CD14-positive monocyte (primary cell): ENCODE measurements at regions not wholly inside any gene's neighbourhood (a gene's known extent, or its start where the extent isn't known, plus 50 kb on each side); places are given as distances from the start of the nearest gene placed in this dataset.

ENCODE experiments used
- DNase-seq, 3 donors: peaks; one replicate each; pipeline ENCODE4 v3.0.0-alpha.2; 2011 to 2022
- H2AFZ ChIP-seq: 2 replicates; pipeline ENCODE4 v1.6.0; 2012; ENCODE audit warnings: mild to moderate bottlenecking, low read depth, low read length, inconsistent platforms; ENCODE audit not compliant: insufficient read depth, poor library complexity, severe bottlenecking
- H3K27ac ChIP-seq, 2 donors: 1 replicate in 1 of 2; 2 replicates in 1 of 2; pipeline ENCODE4 v1.5.1; 2012 to 2013; ENCODE audit warnings: low read length in 2 of 2, control low read depth in 1 of 2, inconsistent platforms in 1 of 2, low read depth in 1 of 2, mild to moderate bottlenecking in 1 of 2
- H3K27me3 ChIP-seq, 2 donors: one replicate each; pipeline versions ENCODE4 v1.6.0 to v1.6.1; 2011 to 2013; ENCODE audit warnings: low read length in 2 of 2; ENCODE audit not compliant: control insufficient read depth in 2 of 2, insufficient read depth in 2 of 2
- H3K36me3 ChIP-seq, 2 donors: replicated peaks in 1 of 2; 1 replicate in 1 of 2; 2 replicates in 1 of 2; pipeline versions ENCODE4 v1.5.1 to v1.6.1; 2012 to 2013; ENCODE audit warnings: low read length in 2 of 2, control low read depth in 1 of 2, inconsistent platforms in 1 of 2, mild to moderate bottlenecking in 1 of 2; ENCODE audit not compliant: insufficient read depth in 2 of 2, control insufficient read depth in 1 of 2
- H3K4me1 ChIP-seq, 2 donors: 1 replicate in 1 of 2; 2 replicates in 1 of 2; pipeline versions ENCODE4 v1.5.1 to v1.6.1; 2012 to 2013; ENCODE audit warnings: low read length in 2 of 2, control low read depth in 1 of 2, inconsistent platforms in 1 of 2, mild to moderate bottlenecking in 1 of 2, moderate library complexity in 1 of 2; ENCODE audit not compliant: insufficient read depth in 2 of 2, control insufficient read depth in 1 of 2
- H3K4me2 ChIP-seq: replicated peaks from 2 replicates; pipeline ENCODE3; 2012; ENCODE audit warnings: low read length, moderate library complexity, mild to moderate bottlenecking; ENCODE audit not compliant: poor library complexity, severe bottlenecking; ENCODE audit errors: extremely low read depth
- H3K4me3 ChIP-seq, 3 experiments: fragments of 200-600 bp in 1 of 3; sonication (generic) in 1 of 3; replicated peaks in 1 of 3; 1 replicate in 2 of 3; 2 replicates in 1 of 3; pipeline ENCODE4 v1.5.1; 2011 to 2013; ENCODE audit warnings: low read length in 3 of 3, mild to moderate bottlenecking in 3 of 3, control low read depth in 2 of 3, low read depth in 2 of 3, inconsistent platforms in 1 of 3, moderate library complexity in 1 of 3
- H3K79me2 ChIP-seq: 2 replicates; pipeline ENCODE4 v1.6.0; 2012; ENCODE audit warnings: mild to moderate bottlenecking, control low read depth, inconsistent platforms, low read length, moderate library complexity; ENCODE audit not compliant: insufficient read depth
- H3K9ac ChIP-seq: 2 replicates; pipeline ENCODE4 v1.6.0; 2017; ENCODE audit warnings: low read length, mild to moderate bottlenecking; ENCODE audit not compliant: insufficient read depth, poor library complexity, severe bottlenecking
- H3K9me3 ChIP-seq, 2 donors: replicated peaks in 1 of 2; 1 replicate in 1 of 2; 2 replicates in 1 of 2; pipeline versions ENCODE4 v1.5.1 to v1.6.1; 2012 to 2013; ENCODE audit warnings: low read length in 2 of 2, control low read depth in 1 of 2; ENCODE audit not compliant: control insufficient read depth in 1 of 2, insufficient read depth in 1 of 2
- H4K20me1 ChIP-seq: 2 replicates; pipeline ENCODE4 v1.6.0; 2012; ENCODE audit warnings: mild to moderate bottlenecking, low read length, control low read depth, moderate library complexity; ENCODE audit not compliant: insufficient read depth
- H3K27ac Mint-ChIP-seq, 7 donors: one replicate each; pipeline ENCODE4 v1.8.0; 2020; ENCODE audit warnings: mild to moderate bottlenecking in 7 of 7, mixed read lengths in 7 of 7, moderate library complexity in 6 of 7, inconsistent platforms in 2 of 7
- H3K27me3 Mint-ChIP-seq, 3 donors: one replicate each; pipeline ENCODE4 v1.8.0; 2021 to 2022; ENCODE audit warnings: low read depth in 3 of 3, mild to moderate bottlenecking in 3 of 3, mixed read lengths in 3 of 3, moderate library complexity in 3 of 3, inconsistent platforms in 1 of 3
- H3K36me3 Mint-ChIP-seq, 2 donors: one replicate each; pipeline ENCODE4 v1.8.0; 2020; ENCODE audit warnings: mixed read lengths in 2 of 2, inconsistent platforms in 1 of 2, mild to moderate bottlenecking in 1 of 2
- H3K4me1 Mint-ChIP-seq: one replicate; pipeline ENCODE4 v1.8.0; 2020; ENCODE audit warnings: mild to moderate bottlenecking, mixed read lengths
- H3K4me3 Mint-ChIP-seq, 2 donors: one replicate each; pipeline ENCODE4 v1.8.0; 2020; ENCODE audit warnings: mild to moderate bottlenecking in 2 of 2, mixed read lengths in 2 of 2, moderate library complexity in 1 of 2
- H3K9me3 Mint-ChIP-seq, 7 donors: one replicate each; pipeline ENCODE4 v1.8.0; 2020 to 2022; ENCODE audit warnings: mixed read lengths in 7 of 7, mild to moderate bottlenecking in 6 of 7, moderate library complexity in 6 of 7, inconsistent platforms in 2 of 7
- WGBS: methylation state at CpG from one replicate; pipeline ENCODE4 v1.1.5; 2013; ENCODE audit warnings: missing lambda C conversion rate; ENCODE audit not compliant: insufficient coverage; 5-methylcytosine and 5-hydroxymethylcytosine counted together
- intact Hi-C, 2 donors: fragments of 100-400 bp; cut with micrococcal nuclease; formaldehyde crosslinking; loops; one replicate each; pipeline versions ENCODE4 v1.15.0 to v1.15.1; 2023
- TF ChIP-seq, protein P1 (sequence below): fragments of 200-600 bp; IDR thresholded peaks from one replicate; pipeline ENCODE4 v1.8.0; 2022; ENCODE audit warnings: antibody characterized with exemption, mild to moderate bottlenecking

DNA sequence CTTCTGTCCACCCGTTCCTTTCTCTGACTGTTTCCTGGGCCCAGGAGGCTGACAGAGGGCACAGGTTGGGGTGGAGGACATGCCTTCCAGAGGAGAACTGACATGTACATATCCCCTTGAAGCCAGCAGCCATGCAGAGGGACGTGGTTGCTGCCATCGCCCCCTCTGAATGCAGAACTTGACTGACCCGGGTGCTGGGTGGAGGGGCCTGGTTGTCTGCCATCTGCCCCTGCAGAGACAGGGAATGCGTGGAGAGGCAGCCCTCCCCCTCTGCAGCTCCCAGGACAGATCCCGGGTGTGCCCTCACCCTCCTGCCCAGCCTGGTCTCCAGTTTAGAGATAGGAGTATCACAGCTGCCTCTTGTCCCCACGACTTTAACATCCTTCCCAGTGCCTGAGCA, 383.0 kb upstream of the B3GAT1 start:
- Histone ChIP-seq H4K20me1 (no peaks in the 10 kb centered on the region), H3K4me3 (no peak overlapping the region), H3K9ac (no peak overlapping the region), H3K27me3 (no peaks in the 10 kb centered on the region), H3K9me3 (no peaks in the 10 kb centered on the region), H3K4me1 (no peaks in the 10 kb centered on the region), H3K27ac (no peak overlapping the region), H3K4me2 (no peak overlapping the region), H3K36me3 (no peaks in the 10 kb centered on the region), H3K79me2 (no peaks in the 10 kb centered on the region), H2AFZ (no peak overlapping the region)
- peaks cover 0 to 4% (median 2%) of the 10 kb centered on the region in 3 donors for H3K27me3 Mint-ChIP-seq
- TF ChIP-seq, protein P1, sequence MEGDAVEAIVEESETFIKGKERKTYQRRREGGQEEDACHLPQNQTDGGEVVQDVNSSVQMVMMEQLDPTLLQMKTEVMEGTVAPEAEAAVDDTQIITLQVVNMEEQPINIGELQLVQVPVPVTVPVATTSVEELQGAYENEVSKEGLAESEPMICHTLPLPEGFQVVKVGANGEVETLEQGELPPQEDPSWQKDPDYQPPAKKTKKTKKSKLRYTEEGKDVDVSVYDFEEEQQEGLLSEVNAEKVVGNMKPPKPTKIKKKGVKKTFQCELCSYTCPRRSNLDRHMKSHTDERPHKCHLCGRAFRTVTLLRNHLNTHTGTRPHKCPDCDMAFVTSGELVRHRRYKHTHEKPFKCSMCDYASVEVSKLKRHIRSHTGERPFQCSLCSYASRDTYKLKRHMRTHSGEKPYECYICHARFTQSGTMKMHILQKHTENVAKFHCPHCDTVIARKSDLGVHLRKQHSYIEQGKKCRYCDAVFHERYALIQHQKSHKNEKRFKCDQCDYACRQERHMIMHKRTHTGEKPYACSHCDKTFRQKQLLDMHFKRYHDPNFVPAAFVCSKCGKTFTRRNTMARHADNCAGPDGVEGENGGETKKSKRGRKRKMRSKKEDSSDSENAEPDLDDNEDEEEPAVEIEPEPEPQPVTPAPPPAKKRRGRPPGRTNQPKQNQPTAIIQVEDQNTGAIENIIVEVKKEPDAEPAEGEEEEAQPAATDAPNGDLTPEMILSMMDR, result no peak
- WGBS, result no CpG with 5 or more reads among the region's 7 CpGs
- intact Hi-C loops, result no loop called here
- no peaks in the 10 kb centered on the region for H3K36me3 Mint-ChIP-seq
- peaks cover 0 to 3% (median 1%) of the 10 kb centered on the region in 7 donors for H3K9me3 Mint-ChIP-seq
- DNase-seq, result no peak
- no peaks in the 10 kb centered on the region for H3K4me1 Mint-ChIP-seq
- H3K27ac Mint-ChIP-seq, result no peak overlapping the region
- no peak overlapping the region for H3K4me3 Mint-ChIP-seq

DNA sequence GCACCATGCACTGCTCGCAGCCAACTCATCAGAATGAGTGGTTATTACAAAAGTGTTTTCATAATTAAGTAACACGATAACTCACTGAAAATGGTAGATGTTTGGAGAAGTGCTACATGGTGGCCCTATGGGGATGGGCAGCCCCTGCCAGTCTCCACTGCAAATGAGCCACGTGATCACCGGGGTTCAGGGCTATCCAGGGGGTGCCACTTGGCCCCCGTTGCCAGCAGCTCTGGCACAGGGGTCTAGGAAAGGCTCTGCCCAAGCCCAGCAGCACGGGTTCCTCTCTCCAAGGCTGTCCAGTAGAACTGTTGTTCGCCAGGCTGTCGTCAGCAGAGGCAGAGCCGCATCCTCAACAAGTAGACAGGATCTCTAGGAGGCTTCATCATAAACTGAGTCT, 382.1 kb upstream of the B3GAT1 start:
- no peak overlapping the region for H3K27ac Mint-ChIP-seq
- no peaks in the 10 kb centered on the region for H3K4me1 ChIP-seq
- peaks cover 0 to 4% (median 3%) of the 10 kb centered on the region in 3 donors for H3K27me3 Mint-ChIP-seq
- H4K20me1 ChIP-seq, result no peaks in the 10 kb centered on the region
- no peak overlapping the region for H3K4me3 Mint-ChIP-seq
- H3K79me2 ChIP-seq, result no peaks in the 10 kb centered on the region
- H3K4me2 ChIP-seq, result no peak overlapping the region
- no peak overlapping the region for H3K4me3 ChIP-seq
- TF ChIP-seq, protein P1, result no peak
- H3K9ac ChIP-seq, result no peak overlapping the region
- no peak overlapping the region for H3K27ac ChIP-seq
- WGBS, result 78% methylated on average over 8 of the region's 9 CpGs
- H3K4me1 Mint-ChIP-seq, result no peaks in the 10 kb centered on the region
- peaks cover 0 to 3% (median 1%) of the 10 kb centered on the region in 7 donors for H3K9me3 Mint-ChIP-seq
- no peak for DNase-seq
- H3K36me3 Mint-ChIP-seq, result no peaks in the 10 kb centered on the region
- no peaks in the 10 kb centered on the region for H3K9me3 ChIP-seq
- intact Hi-C loops, result no loop called here
- H3K27me3 ChIP-seq, result no peaks in the 10 kb centered on the region
- no peaks in the 10 kb centered on the region for H3K36me3 ChIP-seq
- no peak overlapping the region for H2AFZ ChIP-seq
